Epithelial cell of esophagus (primary cell): ENCODE measurements at regions not wholly inside any gene's neighbourhood (a gene's known extent, or its start where the extent isn't known, plus 50 kb on each side); places are given as distances from the start of the nearest gene placed in this dataset.
"Not testable (repeated sequence)": the region's sequence is repeated elsewhere in the genome, so short reads cannot be mapped to it uniquely, and the experiment has no call there.

Experiments used
- DNase-seq: peaks from one replicate; pipeline ENCODE4 v3.0.0; 2010; ENCODE audit warnings: low read depth
- H3K4me3 ChIP-seq: 2 replicates; pipeline ENCODE4 v1.5.1; 2011; ENCODE audit warnings: mild to moderate bottlenecking, low read length, control low read depth
- CTCF ChIP-seq: IDR thresholded peaks from 2 replicates; pipeline ENCODE4 v1.5.1; 2011; ENCODE audit warnings: low read depth, mild to moderate bottlenecking, low read length, control low read depth, inconsistent platforms; ENCODE audit not compliant: insufficient read depth; ENCODE audit errors: missing control alignments

- TF ChIP-seq CTCF: no peak
- no peak overlapping the region for H3K4me3 ChIP-seq
- DNase-seq: no peak
These were observed 243.3 kb upstream of the KRR1 start for GRCh38 chr12:75754698-75755097.

- TF ChIP-seq CTCF: no peak
- no peak overlapping the region for H3K4me3 ChIP-seq
- DNase-seq: no peak
These were observed 242.7 kb upstream of the KRR1 start for GRCh38 chr12:75754141-75754540.

GRCh38 chr12:75751769-75752471, 240.5 kb upstream of the KRR1 start:
- TF ChIP-seq CTCF: no peak
- H3K4me3 ChIP-seq: no peak overlapping the region
- peak; percentile 46 for DNase-seq

- no peak for DNase-seq
- no peak for TF ChIP-seq CTCF
These were observed 239.4 kb upstream of the KRR1 start for GRCh38 chr12:75750716-75751306.

GRCh38 chr12:75748990-75749389, 237.6 kb upstream of the KRR1 start:
- H3K4me3 ChIP-seq, DNase-seq: not testable (repeated sequence)

More at GRCh38 chr12:75750716-75751306, 239.4 kb upstream of the KRR1 start:
- no peak overlapping the region for H3K4me3 ChIP-seq

- no peak overlapping the region for H3K4me3 ChIP-seq
- no peak for TF ChIP-seq CTCF
- DNase-seq: no peak
These were observed 236.7 kb upstream of the KRR1 start for GRCh38 chr12:75748136-75748535.

- peak; percentile 77 for DNase-seq
- TF ChIP-seq CTCF: no peak
- H3K4me3 ChIP-seq: no peak overlapping the region
These were observed 236.2 kb upstream of the KRR1 start for GRCh38 chr12:75747572-75748021.
